Kidney epithelial cell (primary cell): ENCODE measurements at regions not wholly inside any gene's neighbourhood (a gene's known extent, or its start where the extent isn't known, plus 50 kb on each side); places are given as distances from the start of the nearest gene placed in this dataset.

ENCODE experiments used
- DNase-seq: peaks from one replicate; pipeline ENCODE4 v3.0.0-alpha.2; 2010; ENCODE audit warnings: low read depth
- H3K27me3 ChIP-seq: 2 replicates; pipeline ENCODE4 v1.6.0; 2011; ENCODE audit warnings: low read length; ENCODE audit not compliant: control insufficient read depth, insufficient read depth
- H3K36me3 ChIP-seq: 2 replicates; pipeline ENCODE4 v1.5.1; 2011; ENCODE audit warnings: low read length; ENCODE audit not compliant: control insufficient read depth, insufficient read depth
- H3K4me3 ChIP-seq: 2 replicates; pipeline ENCODE4 v1.5.1; 2011; ENCODE audit warnings: low read depth, mild to moderate bottlenecking, control low read depth, low read length
- TF ChIP-seq, protein P1 (sequence below): IDR thresholded peaks from 2 replicates; pipeline ENCODE4 v1.5.1; 2011; ENCODE audit warnings: mild to moderate bottlenecking, moderate library complexity, low read length, control low read depth, inconsistent platforms; ENCODE audit not compliant: insufficient read depth, poor library complexity, severe bottlenecking

DNA sequence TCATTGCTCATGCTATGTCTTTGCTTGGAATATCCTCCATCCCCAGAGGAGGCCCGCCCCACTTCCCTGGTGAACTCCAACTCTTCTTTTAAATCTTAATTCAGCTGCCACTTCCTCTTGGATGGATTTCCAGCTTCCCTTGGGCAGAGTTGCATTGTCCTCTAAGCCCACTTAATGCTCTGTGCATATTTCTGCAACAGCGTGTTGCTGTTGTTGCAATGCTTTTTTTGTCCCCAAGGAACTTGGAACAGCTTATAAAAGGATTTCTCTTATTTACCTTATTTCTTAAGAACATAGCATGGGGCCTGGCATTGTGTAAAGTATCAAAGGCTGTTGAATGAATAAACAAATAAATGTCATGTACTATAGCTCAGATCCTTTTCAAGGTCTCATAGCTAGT is 507.4 kb downstream of the METTL15 start:
- no peak for DNase-seq
- TF ChIP-seq, protein P1, sequence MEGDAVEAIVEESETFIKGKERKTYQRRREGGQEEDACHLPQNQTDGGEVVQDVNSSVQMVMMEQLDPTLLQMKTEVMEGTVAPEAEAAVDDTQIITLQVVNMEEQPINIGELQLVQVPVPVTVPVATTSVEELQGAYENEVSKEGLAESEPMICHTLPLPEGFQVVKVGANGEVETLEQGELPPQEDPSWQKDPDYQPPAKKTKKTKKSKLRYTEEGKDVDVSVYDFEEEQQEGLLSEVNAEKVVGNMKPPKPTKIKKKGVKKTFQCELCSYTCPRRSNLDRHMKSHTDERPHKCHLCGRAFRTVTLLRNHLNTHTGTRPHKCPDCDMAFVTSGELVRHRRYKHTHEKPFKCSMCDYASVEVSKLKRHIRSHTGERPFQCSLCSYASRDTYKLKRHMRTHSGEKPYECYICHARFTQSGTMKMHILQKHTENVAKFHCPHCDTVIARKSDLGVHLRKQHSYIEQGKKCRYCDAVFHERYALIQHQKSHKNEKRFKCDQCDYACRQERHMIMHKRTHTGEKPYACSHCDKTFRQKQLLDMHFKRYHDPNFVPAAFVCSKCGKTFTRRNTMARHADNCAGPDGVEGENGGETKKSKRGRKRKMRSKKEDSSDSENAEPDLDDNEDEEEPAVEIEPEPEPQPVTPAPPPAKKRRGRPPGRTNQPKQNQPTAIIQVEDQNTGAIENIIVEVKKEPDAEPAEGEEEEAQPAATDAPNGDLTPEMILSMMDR = no peak
- no peak overlapping the region for H3K4me3 ChIP-seq
- H3K36me3 ChIP-seq = no peaks in the 10 kb centered on the region
- H3K27me3 ChIP-seq = no peaks in the 10 kb centered on the region

DNA sequence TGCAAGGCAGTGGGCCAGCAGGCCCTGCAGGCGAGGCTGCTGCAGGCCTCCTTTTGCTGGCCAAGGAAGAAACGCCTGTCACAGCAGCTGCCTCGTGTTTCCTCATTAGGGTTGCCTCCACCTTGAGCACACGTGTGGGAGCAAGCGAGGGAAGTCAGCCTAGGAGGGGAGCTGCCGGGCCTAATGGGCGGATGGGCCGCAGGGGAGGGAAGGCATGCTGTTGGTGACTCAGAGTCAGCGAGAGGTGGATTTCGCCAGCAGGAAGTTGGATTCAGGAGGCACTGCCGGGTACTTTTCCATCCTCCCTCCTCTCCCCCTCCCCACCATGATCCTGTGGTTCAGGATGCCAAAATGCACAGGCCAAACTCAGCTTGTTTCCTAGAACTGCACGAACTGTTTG is 498.7 kb downstream of the METTL15 start:
- Histone ChIP-seq H3K36me3 (no peaks in the 10 kb centered on the region), H3K4me3 (no peak overlapping the region), H3K27me3 (no peaks in the 10 kb centered on the region)
- TF ChIP-seq, protein P1 = no peak
- DNase-seq = no peak

DNA sequence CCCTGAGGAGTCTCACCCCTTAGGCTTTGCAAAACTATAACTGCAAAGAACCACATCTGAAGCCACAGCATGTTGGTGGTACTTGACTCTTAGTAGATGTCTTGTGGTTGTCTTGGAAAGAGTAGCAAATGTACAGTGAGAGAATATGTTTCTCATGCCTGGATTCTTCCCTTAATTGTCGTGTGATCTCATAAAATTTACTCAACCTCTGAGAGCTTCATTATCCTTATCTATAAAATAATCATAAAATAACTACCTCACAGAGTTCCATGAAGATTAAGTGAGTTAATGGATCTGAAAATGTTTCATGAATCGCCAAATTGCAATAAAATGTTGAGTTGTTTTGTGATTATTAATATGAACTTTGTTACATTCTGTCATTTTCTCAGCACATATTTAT is 491.5 kb downstream of the METTL15 start:
- Histone ChIP-seq H3K36me3 (no peaks in the 10 kb centered on the region), H3K4me3 (no peak overlapping the region), H3K27me3 (no peaks in the 10 kb centered on the region)
- DNase-seq = no peak
- TF ChIP-seq, protein P1 = no peak

DNA sequence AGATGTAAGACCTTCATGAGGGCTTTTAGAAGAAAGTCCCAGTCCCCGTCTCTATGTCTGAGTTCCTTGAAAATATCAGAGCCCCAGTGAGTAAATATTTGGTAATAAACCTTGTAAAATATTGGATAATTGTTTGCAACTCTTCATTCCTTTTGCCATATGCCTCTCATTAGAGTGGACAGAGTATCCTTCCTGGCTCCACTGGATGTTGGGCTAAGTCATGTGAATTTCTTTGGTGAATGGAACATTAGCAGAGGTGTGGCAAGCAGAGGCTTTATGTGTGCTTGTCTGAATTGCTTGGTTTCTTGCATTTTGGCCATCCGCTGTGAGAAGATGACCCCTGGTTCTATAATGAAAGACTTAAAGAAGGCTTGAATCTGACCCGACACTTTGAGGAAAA is 490.3 kb downstream of the METTL15 start:
- no peak for DNase-seq
- H3K4me3 ChIP-seq = no peak overlapping the region
- TF ChIP-seq, protein P1 = no peak
- H3K27me3 ChIP-seq = no peaks in the 10 kb centered on the region
- H3K36me3 ChIP-seq = no peaks in the 10 kb centered on the region

DNA sequence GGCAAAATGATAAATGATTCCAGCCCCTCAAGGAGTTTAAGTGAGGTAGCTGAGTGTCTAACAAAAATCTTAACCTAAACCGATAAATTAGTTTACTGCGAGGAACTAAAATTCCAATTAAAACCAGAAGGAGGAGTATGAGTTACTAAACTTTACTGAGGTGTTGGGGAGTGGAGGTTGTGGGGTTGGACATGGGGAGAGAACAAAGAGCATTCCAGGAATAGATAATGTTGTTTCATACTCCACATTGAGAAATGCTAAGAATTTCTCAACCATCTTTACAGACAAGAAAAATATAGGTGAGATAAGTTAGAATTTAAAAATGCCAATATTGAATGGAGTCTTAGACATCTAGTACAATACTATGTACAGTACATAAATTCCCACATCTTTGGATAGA is 488.6 kb downstream of the METTL15 start:
- Histone ChIP-seq H3K4me3 (no peak overlapping the region), H3K27me3 (no peaks in the 10 kb centered on the region)
- TF ChIP-seq, protein P1 = no peak

DNA sequence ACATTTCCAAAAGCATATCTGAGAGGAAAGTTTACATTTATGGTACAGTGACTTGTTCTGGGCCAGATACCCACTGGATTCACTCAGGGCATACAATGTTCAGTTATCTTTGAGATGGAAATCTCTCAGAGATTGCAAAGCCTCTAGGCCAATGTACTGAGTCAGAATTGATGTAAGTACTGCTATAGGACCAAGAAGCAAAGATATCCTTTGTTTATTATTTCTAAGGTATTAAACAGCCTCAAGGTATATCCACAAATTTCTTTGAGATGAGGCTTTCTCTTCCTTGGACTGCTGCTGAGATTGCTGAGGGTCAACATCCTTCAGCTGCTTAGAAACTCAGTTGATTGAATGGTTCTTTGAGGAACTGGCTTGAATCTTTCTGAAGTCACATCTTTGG is 484.0 kb downstream of the METTL15 start:
- H3K36me3 ChIP-seq = no peaks in the 10 kb centered on the region
- DNase-seq = no peak
- no peak overlapping the region for H3K4me3 ChIP-seq
- no peaks in the 10 kb centered on the region for H3K27me3 ChIP-seq
- TF ChIP-seq, protein P1 = no peak

More for the DNA sequence above, 488.6 kb downstream of the METTL15 start:
- no peaks in the 10 kb centered on the region for H3K36me3 ChIP-seq
- DNase-seq = no peak
